Retina (tissue), 1 donor: ENCODE measurements at regions not wholly inside any gene's neighbourhood (a gene's known extent, or its start where the extent isn't known, plus 50 kb on each side); places are given as distances from the start of the nearest gene placed in this dataset.

Source experiments
- DNase-seq: peaks from one replicate; pipeline ENCODE4 v3.0.0-alpha.2; 2016

DNA sequence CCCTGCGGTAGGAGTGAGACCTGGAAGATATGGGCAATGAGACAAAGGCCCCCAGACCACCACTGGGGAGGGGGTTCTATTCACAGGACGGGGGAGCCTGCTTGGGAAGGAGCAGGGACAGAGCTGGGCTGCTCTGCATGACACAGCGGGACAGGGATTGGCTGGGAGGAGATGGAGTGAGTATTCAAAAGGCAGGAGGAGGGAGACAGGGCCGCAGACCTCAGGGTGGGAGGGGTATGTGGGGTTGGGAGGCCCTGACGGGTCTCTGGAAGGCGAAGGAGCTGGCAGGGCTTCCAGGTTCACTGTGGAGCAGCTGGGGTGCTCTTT is 60.8 kb upstream of the RPS6KA2 start:
- DNase-seq = peak; percentile 52

DNA sequence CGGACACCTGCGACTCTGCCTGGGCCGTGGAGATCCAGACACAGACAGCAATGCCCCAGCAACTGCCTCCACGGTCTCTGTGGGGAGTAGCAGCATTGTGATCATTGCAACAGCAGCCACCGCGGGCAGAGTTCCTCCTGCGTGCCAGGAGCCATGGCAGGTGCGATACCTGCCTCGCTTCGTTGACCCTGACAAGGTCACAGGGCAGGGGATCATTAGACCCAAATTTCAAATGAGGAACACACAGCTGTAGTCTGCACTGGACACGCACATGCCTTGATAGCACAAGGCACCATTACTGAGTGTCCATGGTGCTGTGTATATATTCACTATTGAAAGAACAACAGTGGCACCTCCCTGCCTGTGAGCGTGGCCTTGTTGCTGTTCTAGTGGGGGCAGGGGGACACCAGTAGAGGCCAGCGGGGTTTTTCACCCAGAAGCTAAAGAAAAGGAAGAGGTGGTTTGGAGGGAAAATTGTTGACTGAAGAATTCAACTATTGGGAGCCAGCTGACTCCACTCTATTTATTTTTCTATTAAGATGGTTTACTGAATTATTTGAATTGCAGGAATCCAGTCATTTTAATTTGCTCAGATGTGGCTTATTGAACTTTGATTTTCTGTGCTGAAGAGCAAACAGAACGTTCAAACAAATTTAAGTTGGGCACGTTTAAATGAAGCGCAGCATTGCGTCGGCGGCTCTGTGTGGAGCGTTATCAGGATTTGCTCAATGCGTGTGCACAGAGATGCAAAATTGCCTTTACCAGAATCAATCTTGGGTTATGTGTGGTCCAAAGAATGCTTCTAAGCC is 60.2 kb upstream of the RPS6KA2 start:
- no peak for DNase-seq

DNA sequence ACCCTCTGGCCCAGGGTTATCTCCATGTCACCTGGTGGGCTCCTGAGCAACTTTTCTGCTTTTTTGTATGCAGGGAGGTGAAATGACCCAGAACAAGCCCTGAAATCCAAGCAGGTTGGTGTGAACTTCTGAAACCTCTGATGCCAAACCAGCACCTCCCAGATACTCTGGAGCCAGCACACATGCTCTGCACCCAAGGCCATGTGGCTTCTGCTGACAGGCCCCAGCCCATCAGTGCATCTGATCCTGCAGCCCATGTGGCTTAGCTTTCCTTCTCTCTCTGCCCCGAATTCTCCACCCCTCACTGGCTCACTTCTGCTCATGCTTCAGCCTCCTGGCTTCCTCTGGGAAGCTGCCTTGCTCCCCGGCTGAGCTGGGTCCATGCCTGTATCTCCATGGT is 59.3 kb upstream of the RPS6KA2 start:
- DNase-seq = no peak

DNA sequence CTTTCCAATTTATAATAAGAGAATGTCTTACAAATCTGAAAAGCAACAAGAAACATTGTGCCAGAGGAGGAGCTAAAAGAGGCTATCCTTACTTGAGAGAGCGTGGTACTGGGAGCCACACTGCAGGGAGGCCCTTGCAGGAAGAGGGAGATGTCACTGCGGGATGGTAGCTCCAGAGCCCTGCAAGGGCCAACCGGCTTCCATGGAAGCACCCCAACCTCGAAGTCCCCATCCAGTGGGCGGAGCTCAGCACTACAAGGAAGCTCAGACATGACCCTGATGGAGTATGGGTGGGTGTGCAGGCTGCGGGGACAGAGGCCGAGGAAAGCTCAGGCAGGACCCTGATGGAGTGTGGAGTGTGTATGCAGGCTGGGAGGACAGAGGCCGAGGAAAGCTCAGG is 57.8 kb upstream of the RPS6KA2 start:
- DNase-seq = no peak

DNA sequence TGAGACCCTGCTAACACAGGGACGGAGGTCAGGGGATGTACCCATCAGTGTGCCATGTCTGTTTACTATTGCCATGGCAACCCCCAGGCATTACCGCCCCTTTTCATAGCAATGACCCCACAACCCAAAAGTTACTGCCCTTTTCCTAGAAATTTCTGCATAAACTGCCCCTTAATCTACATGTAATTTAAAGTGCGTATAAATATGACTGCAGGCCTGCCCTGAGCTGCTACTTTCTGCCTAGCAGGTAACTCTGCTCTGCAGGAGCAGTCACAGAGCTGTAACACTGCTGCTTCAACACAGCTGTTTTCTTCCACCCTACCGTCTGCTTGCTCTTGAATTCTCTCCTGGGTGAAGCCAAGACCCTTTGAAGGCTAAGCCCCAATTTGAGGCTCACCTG is 57.1 kb upstream of the RPS6KA2 start:
- DNase-seq = no peak

DNA sequence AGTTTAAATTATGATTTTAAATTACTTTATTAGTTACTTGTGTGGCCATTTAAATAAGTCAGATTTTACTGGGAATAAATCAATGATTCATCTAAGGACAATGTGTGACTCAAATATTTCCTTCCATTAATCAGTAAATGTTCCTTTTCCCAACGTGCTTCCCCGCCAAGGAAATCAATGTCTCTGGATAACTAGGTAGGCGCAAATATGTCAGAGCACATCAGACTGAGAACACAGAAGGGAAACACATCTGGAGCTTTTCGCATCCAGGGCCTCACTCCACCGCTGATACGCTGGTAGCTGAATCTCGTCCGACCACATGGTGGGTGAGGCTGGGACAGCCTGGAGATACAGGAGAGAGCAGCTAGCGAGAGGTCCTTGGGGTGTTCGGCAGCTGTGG is 56.4 kb upstream of the RPS6KA2 start:
- no peak for DNase-seq

DNA sequence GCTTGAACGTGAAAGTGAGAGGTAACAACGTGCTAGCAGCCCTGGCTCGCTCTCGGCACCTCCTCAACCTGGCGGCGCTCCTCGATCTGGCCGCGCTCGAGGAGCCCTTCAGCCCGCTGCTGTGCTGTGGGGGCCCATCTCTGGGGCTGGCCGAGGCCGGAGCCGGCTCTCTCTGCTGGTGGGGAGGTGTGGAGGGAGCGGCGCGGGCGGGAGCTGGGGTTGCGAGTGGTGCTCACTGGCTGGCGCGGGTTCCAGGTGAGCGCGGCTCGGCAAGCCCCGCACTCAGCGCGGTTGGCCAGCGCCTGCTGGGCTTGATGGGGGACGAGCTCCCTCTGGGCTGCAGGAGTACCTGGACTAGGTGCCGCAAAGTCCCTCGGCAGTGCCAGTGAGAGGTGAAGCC is 52.5 kb upstream of the RPS6KA2 start:
- DNase-seq = no peak

DNA sequence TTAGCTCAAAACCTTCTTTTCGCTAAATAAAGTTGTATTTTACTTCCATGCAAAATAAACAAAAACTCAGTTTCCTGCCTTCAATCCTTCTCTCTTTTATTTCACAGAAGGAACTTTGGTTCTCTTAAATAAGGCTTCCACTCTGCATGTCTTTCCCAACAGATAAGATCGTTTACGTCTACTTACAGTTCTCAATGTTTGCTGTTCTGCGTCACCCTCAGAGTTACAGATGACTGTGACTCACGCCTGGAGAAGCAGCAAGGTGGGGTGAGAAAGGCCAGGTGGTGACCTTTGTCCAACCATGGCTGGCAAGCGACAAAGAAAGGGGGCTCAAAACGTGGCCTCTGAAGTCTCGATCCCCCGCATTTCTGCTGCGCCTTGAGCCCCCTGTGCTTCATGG is 51.4 kb upstream of the RPS6KA2 start:
- no peak for DNase-seq

DNA sequence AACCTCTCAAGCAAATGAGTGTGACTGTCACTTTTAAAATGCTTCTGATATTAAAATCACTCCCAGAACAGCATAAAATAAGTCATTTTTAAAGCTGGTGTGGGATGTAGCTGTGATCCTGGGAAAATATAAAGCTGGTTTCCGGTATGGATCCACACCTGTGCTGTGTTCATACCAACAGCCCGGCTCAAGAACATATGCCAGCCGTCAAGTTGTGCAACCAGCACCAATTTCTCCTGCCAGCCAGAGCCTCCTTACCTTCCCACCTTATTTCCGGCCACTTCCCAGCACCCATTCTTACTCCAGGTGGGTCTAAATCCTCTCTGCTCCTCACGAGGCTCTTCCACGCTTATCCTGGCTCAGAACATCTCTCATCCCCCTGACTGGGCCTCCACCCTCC is 50.9 kb upstream of the RPS6KA2 start:
- no peak for DNase-seq
